H1 (cell line): ENCODE measurements at regions not wholly inside any gene's neighbourhood (a gene's known extent, or its start where the extent isn't known, plus 50 kb on each side); places are given as distances from the start of the nearest gene placed in this dataset.

Source experiments
- JUN ChIP-seq: IDR thresholded peaks from 2 replicates; pipeline ENCODE4 v1.6.1; 2011; ENCODE audit warnings: low read depth, mild to moderate bottlenecking, improper control_type of control experiment, low read length
- RNF2 ChIP-seq: fragments of 200-900, 300-1000 bp; sonication (generic); IDR thresholded peaks from 2 replicates; pipeline ENCODE4 v1.7.1; 2016; ENCODE audit warnings: borderline replicate concordance, low read depth, mild to moderate bottlenecking, antibody characterized with exemption, low read length; ENCODE audit not compliant: poor library complexity, severe bottlenecking; ENCODE audit errors: missing control alignments
- TF ChIP-seq, protein P1 (sequence below): fragments of 300-600 bp; sonication (generic); IDR thresholded peaks from 2 replicates; pipeline ENCODE4 v1.7.1; 2012; ENCODE audit warnings: low read length, moderate library complexity, mild to moderate bottlenecking, inconsistent platforms; ENCODE audit not compliant: insufficient replicate concordance

DNA sequence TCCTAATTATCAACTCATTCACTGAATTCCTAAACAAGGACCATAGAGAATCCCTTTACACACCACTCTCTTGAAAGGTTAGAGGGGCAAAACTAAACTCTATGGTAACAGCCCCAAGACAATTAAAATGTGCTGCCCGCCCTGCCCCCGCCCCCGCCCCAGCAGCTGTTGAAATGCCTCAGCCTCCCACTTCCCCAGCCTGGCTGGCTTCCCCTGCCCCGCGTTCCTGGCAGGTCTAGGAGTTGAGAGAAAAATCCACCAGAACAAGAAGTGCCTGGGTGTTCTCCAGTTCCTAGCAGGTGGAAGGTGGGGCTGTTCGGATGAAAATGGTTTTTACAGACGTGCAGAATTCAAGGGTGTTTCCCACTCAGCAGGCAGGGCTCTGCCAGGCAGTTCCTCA lies 109.5 kb upstream of the ZEB1 start (continued):
- TF ChIP-seq, protein P1, sequence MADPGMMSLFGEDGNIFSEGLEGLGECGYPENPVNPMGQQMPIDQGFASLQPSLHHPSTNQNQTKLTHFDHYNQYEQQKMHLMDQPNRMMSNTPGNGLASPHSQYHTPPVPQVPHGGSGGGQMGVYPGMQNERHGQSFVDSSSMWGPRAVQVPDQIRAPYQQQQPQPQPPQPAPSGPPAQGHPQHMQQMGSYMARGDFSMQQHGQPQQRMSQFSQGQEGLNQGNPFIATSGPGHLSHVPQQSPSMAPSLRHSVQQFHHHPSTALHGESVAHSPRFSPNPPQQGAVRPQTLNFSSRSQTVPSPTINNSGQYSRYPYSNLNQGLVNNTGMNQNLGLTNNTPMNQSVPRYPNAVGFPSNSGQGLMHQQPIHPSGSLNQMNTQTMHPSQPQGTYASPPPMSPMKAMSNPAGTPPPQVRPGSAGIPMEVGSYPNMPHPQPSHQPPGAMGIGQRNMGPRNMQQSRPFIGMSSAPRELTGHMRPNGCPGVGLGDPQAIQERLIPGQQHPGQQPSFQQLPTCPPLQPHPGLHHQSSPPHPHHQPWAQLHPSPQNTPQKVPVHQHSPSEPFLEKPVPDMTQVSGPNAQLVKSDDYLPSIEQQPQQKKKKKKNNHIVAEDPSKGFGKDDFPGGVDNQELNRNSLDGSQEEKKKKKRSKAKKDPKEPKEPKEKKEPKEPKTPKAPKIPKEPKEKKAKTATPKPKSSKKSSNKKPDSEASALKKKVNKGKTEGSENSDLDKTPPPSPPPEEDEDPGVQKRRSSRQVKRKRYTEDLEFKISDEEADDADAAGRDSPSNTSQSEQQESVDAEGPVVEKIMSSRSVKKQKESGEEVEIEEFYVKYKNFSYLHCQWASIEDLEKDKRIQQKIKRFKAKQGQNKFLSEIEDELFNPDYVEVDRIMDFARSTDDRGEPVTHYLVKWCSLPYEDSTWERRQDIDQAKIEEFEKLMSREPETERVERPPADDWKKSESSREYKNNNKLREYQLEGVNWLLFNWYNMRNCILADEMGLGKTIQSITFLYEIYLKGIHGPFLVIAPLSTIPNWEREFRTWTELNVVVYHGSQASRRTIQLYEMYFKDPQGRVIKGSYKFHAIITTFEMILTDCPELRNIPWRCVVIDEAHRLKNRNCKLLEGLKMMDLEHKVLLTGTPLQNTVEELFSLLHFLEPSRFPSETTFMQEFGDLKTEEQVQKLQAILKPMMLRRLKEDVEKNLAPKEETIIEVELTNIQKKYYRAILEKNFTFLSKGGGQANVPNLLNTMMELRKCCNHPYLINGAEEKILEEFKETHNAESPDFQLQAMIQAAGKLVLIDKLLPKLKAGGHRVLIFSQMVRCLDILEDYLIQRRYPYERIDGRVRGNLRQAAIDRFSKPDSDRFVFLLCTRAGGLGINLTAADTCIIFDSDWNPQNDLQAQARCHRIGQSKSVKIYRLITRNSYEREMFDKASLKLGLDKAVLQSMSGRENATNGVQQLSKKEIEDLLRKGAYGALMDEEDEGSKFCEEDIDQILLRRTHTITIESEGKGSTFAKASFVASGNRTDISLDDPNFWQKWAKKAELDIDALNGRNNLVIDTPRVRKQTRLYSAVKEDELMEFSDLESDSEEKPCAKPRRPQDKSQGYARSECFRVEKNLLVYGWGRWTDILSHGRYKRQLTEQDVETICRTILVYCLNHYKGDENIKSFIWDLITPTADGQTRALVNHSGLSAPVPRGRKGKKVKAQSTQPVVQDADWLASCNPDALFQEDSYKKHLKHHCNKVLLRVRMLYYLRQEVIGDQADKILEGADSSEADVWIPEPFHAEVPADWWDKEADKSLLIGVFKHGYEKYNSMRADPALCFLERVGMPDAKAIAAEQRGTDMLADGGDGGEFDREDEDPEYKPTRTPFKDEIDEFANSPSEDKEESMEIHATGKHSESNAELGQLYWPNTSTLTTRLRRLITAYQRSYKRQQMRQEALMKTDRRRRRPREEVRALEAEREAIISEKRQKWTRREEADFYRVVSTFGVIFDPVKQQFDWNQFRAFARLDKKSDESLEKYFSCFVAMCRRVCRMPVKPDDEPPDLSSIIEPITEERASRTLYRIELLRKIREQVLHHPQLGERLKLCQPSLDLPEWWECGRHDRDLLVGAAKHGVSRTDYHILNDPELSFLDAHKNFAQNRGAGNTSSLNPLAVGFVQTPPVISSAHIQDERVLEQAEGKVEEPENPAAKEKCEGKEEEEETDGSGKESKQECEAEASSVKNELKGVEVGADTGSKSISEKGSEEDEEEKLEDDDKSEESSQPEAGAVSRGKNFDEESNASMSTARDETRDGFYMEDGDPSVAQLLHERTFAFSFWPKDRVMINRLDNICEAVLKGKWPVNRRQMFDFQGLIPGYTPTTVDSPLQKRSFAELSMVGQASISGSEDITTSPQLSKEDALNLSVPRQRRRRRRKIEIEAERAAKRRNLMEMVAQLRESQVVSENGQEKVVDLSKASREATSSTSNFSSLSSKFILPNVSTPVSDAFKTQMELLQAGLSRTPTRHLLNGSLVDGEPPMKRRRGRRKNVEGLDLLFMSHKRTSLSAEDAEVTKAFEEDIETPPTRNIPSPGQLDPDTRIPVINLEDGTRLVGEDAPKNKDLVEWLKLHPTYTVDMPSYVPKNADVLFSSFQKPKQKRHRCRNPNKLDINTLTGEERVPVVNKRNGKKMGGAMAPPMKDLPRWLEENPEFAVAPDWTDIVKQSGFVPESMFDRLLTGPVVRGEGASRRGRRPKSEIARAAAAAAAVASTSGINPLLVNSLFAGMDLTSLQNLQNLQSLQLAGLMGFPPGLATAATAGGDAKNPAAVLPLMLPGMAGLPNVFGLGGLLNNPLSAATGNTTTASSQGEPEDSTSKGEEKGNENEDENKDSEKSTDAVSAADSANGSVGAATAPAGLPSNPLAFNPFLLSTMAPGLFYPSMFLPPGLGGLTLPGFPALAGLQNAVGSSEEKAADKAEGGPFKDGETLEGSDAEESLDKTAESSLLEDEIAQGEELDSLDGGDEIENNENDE, result no peak
- TF ChIP-seq JUN, result no peak
- TF ChIP-seq RNF2, result no peak
